Activated CD4-positive, alpha-beta memory T cell treated with anti-CD3 and anti-CD28 coated beads for 36 hours (primary cell): ENCODE measurements at regions not wholly inside any gene's neighbourhood (a gene's known extent, or its start where the extent isn't known, plus 50 kb on each side); places are given as distances from the start of the nearest gene placed in this dataset.

Experiments
- CTCF ChIA-PET: fragments of 350-600 bp; sonication (Branson Sonifier 250); formaldehyde crosslinking; loops from one replicate; lab custom pipeline; 2021; ENCODE audit warnings: antibody characterized with exemption, inconsistent platforms; lab: Charles Lee
- POLR2A ChIA-PET: fragments of 350-600 bp; sonication (Branson Sonifier 250); formaldehyde crosslinking; loops from one replicate; lab custom pipeline; 2021; ENCODE audit warnings: antibody characterized with exemption; lab: Charles Lee
- DNase-seq: peaks from one replicate; pipeline ENCODE4 v3.0.0-alpha.2; 2020
- H3K27ac Mint-ChIP-seq: one replicate; pipeline ENCODE4 v1.8.0; 2021; ENCODE audit warnings: mixed read lengths
- H3K27me3 Mint-ChIP-seq: one replicate; pipeline ENCODE4 v1.8.0; 2021; ENCODE audit warnings: mixed read lengths
- H3K36me3 Mint-ChIP-seq: one replicate; pipeline ENCODE4 v1.8.0; 2021; ENCODE audit warnings: mixed read lengths
- H3K4me1 Mint-ChIP-seq: one replicate; pipeline ENCODE4 v1.8.0; 2021; ENCODE audit warnings: low read depth, mixed read lengths
- H3K4me3 Mint-ChIP-seq: one replicate; pipeline ENCODE4 v1.8.0; 2021; ENCODE audit warnings: mild to moderate bottlenecking, mixed read lengths
- H3K9me3 Mint-ChIP-seq: one replicate; pipeline ENCODE4 v1.8.0; 2021; ENCODE audit warnings: mixed read lengths
- intact Hi-C: fragments of 100-400 bp; cut with micrococcal nuclease; formaldehyde crosslinking; loops from one replicate; pipeline ENCODE4 v1.15.1; 2023

DNA sequence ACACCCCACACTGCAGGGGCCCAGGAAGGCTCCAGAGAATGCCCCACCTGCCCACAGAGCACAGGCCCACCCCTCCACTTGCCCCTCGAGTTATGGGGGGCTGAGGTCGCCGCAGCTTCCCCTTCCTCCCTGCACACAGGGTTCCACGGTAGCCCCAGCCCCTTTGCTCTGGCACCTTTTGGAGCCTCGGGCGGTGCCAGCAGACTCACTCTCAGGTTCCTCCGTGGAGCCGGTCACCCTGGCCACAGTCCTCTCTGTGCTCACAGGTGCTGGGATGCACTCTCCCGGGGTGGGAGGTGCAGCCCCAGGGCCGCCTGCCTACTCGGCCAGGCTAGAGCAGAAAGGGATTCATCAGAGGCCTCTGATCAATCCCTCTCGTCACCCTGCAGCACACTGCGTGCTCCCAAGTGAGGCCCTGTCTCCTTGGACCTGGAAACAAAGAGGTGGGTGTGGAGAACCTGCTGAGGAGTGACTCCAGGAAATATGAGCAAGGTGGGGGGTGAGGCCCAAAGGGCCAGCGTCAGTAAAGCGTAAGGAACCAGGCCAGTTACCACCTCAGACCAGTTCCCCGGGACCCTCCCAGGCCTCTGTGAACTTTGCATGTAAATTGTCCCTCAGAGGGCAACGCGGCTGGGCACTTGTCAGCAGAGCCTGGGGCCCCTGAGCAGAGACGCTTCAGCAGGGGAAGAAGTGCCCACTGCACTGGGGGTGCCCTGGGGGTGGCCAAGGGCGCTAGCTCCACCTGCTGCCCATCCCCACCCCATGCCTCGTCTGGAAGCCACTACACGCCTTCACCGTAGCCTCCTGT lies 167.8 kb downstream of the OLFM1 start:
- Mint-ChIP-seq H3K9me3 (no peaks in the 10 kb centered on the region), H3K4me1 (no peaks in the 10 kb centered on the region), H3K27me3 (peaks cover 6% of the 10 kb centered on the region), H3K4me3 (no peak overlapping the region), H3K36me3 (no peaks in the 10 kb centered on the region), H3K27ac (no peak overlapping the region)
- POLR2A ChIA-PET = no interaction called here
- CTCF ChIA-PET = no interaction called here
- no peak for DNase-seq
- intact Hi-C loops = no loop called here

GRCh38 chr9:135255841-135256580 lies 168.5 kb downstream of the OLFM1 start:
- Mint-ChIP-seq H3K4me3 (no peak overlapping the region), H3K27me3 (peaks cover 6% of the 10 kb centered on the region), H3K9me3 (no peaks in the 10 kb centered on the region), H3K27ac (no peak overlapping the region), H3K36me3 (no peaks in the 10 kb centered on the region), H3K4me1 (no peaks in the 10 kb centered on the region)
- CTCF ChIA-PET = no interaction called here
- DNase-seq = no peak
- POLR2A ChIA-PET = no interaction called here
- intact Hi-C loops = no loop called here

GRCh38 chr9:135256581-135257354 lies 169.3 kb downstream of the OLFM1 start:
- intact Hi-C loops = no loop called here
- Mint-ChIP-seq H3K9me3 (no peaks in the 10 kb centered on the region), H3K4me1 (no peaks in the 10 kb centered on the region), H3K27ac (no peak overlapping the region), H3K4me3 (no peak overlapping the region), H3K27me3 (peaks cover 6% of the 10 kb centered on the region), H3K36me3 (no peaks in the 10 kb centered on the region)
- ChIA-PET POLR2A (no interaction called here), CTCF (no interaction called here)
- DNase-seq = no peak

DNA sequence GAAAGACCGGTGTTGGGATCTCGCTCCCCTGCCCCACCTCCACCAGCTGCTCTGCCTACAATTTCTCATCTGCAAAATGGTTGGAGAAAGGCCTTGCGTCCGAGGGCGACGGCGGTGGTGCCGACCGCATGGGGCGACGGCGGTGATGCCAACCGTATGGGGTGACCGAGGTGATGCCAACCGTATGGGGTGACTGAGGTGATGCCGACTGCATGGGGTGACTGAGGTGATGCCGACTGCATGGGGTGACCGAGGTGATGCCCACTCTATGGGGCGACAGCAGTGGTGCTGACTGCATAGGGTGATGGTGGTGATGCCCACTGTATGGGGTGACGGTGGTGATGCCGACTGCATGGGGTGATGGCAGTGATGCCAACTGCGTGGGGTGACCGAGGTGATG lies 171.0 kb downstream of the OLFM1 start:
- no peak for DNase-seq
- ChIA-PET POLR2A (no interaction called here), CTCF (no interaction called here)
- Mint-ChIP-seq H3K9me3 (no peaks in the 10 kb centered on the region), H3K27ac (no peak overlapping the region), H3K27me3 (peaks cover 4% of the 10 kb centered on the region), H3K36me3 (no peaks in the 10 kb centered on the region), H3K4me3 (no peak overlapping the region), H3K4me1 (no peaks in the 10 kb centered on the region)
- intact Hi-C loops = no loop called here

GRCh38 chr9:135259273-135259672 lies 171.8 kb downstream of the OLFM1 start:
- ChIA-PET CTCF (no interaction called here), POLR2A (no interaction called here)
- Mint-ChIP-seq H3K36me3 (no peaks in the 10 kb centered on the region), H3K4me1 (no peaks in the 10 kb centered on the region), H3K4me3 (no peak overlapping the region), H3K9me3 (no peaks in the 10 kb centered on the region), H3K27ac (no peak overlapping the region), H3K27me3 (peaks cover 2% of the 10 kb centered on the region)
- intact Hi-C loops = no loop called here
- no peak for DNase-seq

- no peak for DNase-seq
- Mint-ChIP-seq H3K27ac (no peak overlapping the region), H3K4me1 (no peaks in the 10 kb centered on the region), H3K9me3 (no peaks in the 10 kb centered on the region), H3K36me3 (no peaks in the 10 kb centered on the region), H3K4me3 (no peak overlapping the region), H3K27me3 (peaks cover 2% of the 10 kb centered on the region)
- POLR2A ChIA-PET = no interaction called here
- CTCF ChIA-PET = no interaction called here
- intact Hi-C loops = no loop called here
These were observed 173.0 kb downstream of the OLFM1 start for GRCh38 chr9:135260221-135261180.

DNA sequence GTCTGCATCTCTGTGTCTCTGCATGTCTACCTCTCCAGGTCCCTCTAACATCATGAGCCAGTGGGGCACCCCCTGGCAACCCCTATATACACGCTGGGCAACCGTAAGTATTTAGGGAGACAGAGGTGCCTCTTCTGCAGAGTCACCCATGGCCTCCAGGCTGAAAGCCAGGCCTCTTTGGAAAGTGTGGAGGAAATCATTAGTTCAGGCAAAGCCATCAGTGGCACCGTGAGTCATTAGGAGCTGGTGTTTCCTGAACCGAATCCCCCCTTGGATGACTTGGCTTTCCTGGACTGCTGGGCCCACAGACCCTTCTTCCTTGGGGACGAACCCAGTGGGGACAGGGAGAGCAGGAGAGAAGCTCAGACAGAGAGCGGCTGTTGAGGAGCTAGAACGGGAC lies 174.8 kb downstream of the OLFM1 start:
- Mint-ChIP-seq H3K36me3 (no peaks in the 10 kb centered on the region), H3K4me1 (no peaks in the 10 kb centered on the region), H3K9me3 (no peaks in the 10 kb centered on the region), H3K27me3 (peaks cover 7% of the 10 kb centered on the region), H3K27ac (no peak overlapping the region), H3K4me3 (no peak overlapping the region)
- DNase-seq = no peak
- intact Hi-C loops = no loop called here
- ChIA-PET POLR2A (no interaction called here), CTCF (no interaction called here)

DNA sequence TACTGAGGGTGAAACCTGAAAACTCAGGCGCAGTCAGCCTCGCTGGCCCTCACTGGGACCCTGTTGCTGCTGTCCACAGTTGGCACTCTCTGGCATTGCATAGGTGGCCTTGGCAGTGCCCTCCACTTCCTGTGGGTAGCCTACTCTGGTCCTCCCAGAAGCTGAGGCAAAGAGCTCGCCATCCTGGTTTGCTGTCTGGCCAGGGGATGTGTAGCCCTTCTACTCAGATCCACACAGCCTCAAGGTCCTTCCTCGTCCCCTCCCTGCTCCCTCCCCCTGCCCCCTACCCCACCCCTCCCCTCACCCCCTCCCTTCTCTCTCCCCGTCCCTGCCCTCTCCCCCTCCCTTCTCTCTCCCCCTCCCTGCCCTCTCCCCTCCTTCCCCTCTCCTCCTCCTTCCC lies 176.0 kb downstream of the OLFM1 start:
- peaks cover 7% of the 10 kb centered on the region for H3K27me3 Mint-ChIP-seq
- H3K4me3 Mint-ChIP-seq = no peak overlapping the region
- no peaks in the 10 kb centered on the region for H3K4me1 Mint-ChIP-seq
- ChIA-PET POLR2A (no interaction called here), CTCF (no interaction called here)
- no peak for DNase-seq
- H3K27ac Mint-ChIP-seq = no peak overlapping the region
- H3K9me3 Mint-ChIP-seq = no peaks in the 10 kb centered on the region
- no peaks in the 10 kb centered on the region for H3K36me3 Mint-ChIP-seq
- intact Hi-C loops = no loop called here

GRCh38 chr9:135265931-135266330 lies 178.5 kb downstream of the OLFM1 start:
- Mint-ChIP-seq H3K4me3 (no peak overlapping the region), H3K27ac (no peak overlapping the region), H3K9me3 (no peaks in the 10 kb centered on the region), H3K36me3 (no peaks in the 10 kb centered on the region), H3K4me1 (no peaks in the 10 kb centered on the region), H3K27me3 (peaks cover 7% of the 10 kb centered on the region)
- ChIA-PET CTCF (no interaction called here), POLR2A (no interaction called here)
- no peak for DNase-seq
- intact Hi-C loops = no loop called here

DNA sequence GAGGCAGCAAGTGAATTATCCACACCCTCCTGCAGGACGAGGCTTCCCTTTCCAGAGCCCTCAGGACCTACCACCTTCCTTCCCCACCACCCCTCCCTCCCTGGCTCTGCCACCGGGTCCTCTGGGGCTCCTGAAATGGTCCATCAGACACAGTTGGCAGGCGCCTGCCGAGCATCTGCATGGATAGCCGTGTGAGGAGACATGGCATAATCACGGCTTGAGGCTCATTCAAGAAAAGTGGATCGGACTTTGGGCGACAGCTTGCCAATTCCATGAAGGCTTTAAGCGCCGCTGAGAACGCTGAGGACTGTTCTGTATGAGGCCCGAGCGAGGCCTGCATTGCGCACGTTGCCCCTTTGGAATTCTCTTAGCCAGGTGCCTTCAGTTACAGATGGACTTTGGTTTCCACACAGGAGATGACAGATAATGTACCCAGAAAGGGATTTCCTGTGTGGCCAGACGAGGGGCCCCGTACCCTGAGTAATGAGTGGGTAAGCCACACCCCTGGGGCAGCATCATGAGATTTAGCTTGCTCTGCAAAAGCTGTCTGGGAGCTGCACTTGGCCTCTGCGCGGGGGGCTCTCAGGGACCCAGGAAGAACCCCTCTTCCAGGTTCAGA lies 179.8 kb downstream of the OLFM1 start:
- Mint-ChIP-seq H3K4me1 (no peaks in the 10 kb centered on the region), H3K4me3 (no peak overlapping the region), H3K9me3 (no peaks in the 10 kb centered on the region), H3K27ac (no peak overlapping the region), H3K27me3 (peaks cover 15% of the 10 kb centered on the region), H3K36me3 (no peaks in the 10 kb centered on the region)
- intact Hi-C loops = no loop called here
- no peak for DNase-seq
- ChIA-PET CTCF (no interaction called here), POLR2A (no interaction called here)

- H3K27ac Mint-ChIP-seq = no peak overlapping the region
- CTCF ChIA-PET = interaction anchor here (0.5 kb wide), 1 partner anchor 43 kb away, joined by 3 read pairs; no protein-coding TSS in a partner anchor
- no peaks in the 10 kb centered on the region for H3K36me3 Mint-ChIP-seq
- H3K4me3 Mint-ChIP-seq = no peak overlapping the region
- DNase-seq = no peak
- POLR2A ChIA-PET = no interaction called here
- peaks cover 15% of the 10 kb centered on the region for H3K27me3 Mint-ChIP-seq
- H3K4me1 Mint-ChIP-seq = no peaks in the 10 kb centered on the region
- intact Hi-C loops = no loop called here
- no peaks in the 10 kb centered on the region for H3K9me3 Mint-ChIP-seq
These were observed 180.6 kb downstream of the OLFM1 start for GRCh38 chr9:135268031-135268430.
